Neural cell (in vitro differentiated cells): ENCODE measurements at regions not wholly inside any gene's neighbourhood (a gene's known extent, or its start where the extent isn't known, plus 50 kb on each side); places are given as distances from the start of the nearest gene placed in this dataset.

Experiments
- H2AFZ ChIP-seq: fragments of 200-600, 300-800 bp; sonication (generic), shearing (Covaris generic); 2 replicates; pipeline ENCODE4 v1.6.0; 2014; ENCODE audit warnings: low read depth, mild to moderate bottlenecking, antibody characterized with exemption, low read length, moderate library complexity
- H3F3A ChIP-seq: fragments of 200-600 bp; shearing (Covaris generic); 2 replicates; pipeline ENCODE4 v1.6.1; 2016; ENCODE audit warnings: mild to moderate bottlenecking, moderate library complexity, mixed read lengths, antibody characterized with exemption, low read length; ENCODE audit not compliant: insufficient read depth, poor library complexity, severe bottlenecking
- H3K27ac ChIP-seq: fragments of 200-600, 300-800 bp; sonication (generic), shearing (Covaris generic); 2 replicates; pipeline ENCODE4 v1.5.1; 2014; ENCODE audit warnings: mild to moderate bottlenecking, low read length, moderate library complexity
- H3K27me3 ChIP-seq: fragments of 300-800, 200-600 bp; sonication (generic), shearing (Covaris generic); 2 replicates; pipeline ENCODE4 v1.6.0; 2014; ENCODE audit warnings: mild to moderate bottlenecking, low read depth, low read length, moderate library complexity; ENCODE audit not compliant: insufficient read depth
- H3K36me3 ChIP-seq: fragments of 300-800, 200-600 bp; sonication (generic), shearing (Covaris generic); 2 replicates; pipeline ENCODE4 v1.5.1; 2014; ENCODE audit warnings: mild to moderate bottlenecking, antibody characterized with exemption, low read length, moderate library complexity; ENCODE audit not compliant: insufficient read depth
- H3K4me2 ChIP-seq: fragments of 300-800, 200-600 bp; sonication (generic), shearing (Covaris generic); 2 replicates; pipeline ENCODE4 v1.6.0; 2014; ENCODE audit warnings: mild to moderate bottlenecking, low read length
- H3K4me3 ChIP-seq: fragments of 300-800, 200-600 bp; sonication (generic), shearing (Covaris generic); 2 replicates; pipeline ENCODE4 v1.5.1; 2014; ENCODE audit warnings: mild to moderate bottlenecking, low read length, moderate library complexity
- H3K79me2 ChIP-seq: fragments of 200-600 bp; shearing (Covaris generic); replicated peaks from 2 replicates; pipeline ENCODE4 v1.6.0; 2014; ENCODE audit warnings: mild to moderate bottlenecking, low read length, moderate library complexity; ENCODE audit not compliant: insufficient read depth
- H3K9ac ChIP-seq: fragments of 300-800, 200-600 bp; sonication (generic), shearing (Covaris generic); 2 replicates; pipeline ENCODE4 v1.6.1; 2016; ENCODE audit warnings: mild to moderate bottlenecking, low read length, mixed read lengths
- H3K9me2 ChIP-seq: fragments of 200-600 bp; shearing (Covaris generic); 2 replicates; pipeline ENCODE4 v1.6.1; 2016; ENCODE audit warnings: mild to moderate bottlenecking, low read length, mixed read lengths; ENCODE audit not compliant: insufficient read depth
- H3K9me3 ChIP-seq: fragments of 200-600, 300-800 bp; sonication (generic), shearing (Covaris generic); 2 replicates; pipeline ENCODE4 v1.6.1; 2016; ENCODE audit warnings: mild to moderate bottlenecking, mixed run types, low read length, moderate library complexity, mixed read lengths
- H4K20me1 ChIP-seq: fragments of 200-600 bp; shearing (Covaris generic); 2 replicates; pipeline ENCODE4 v1.6.1; 2016; ENCODE audit warnings: mild to moderate bottlenecking, mixed run types; ENCODE audit not compliant: insufficient read depth
- EP300 ChIP-seq: fragments of 450-650 bp; conservative IDR thresholded peaks from 2 replicates; pipeline ENCODE4 v1.6.1; 2014; ENCODE audit warnings: antibody characterized with exemption, mild to moderate bottlenecking, moderate library complexity; ENCODE audit not compliant: poor library complexity, severe bottlenecking
- EZH2 ChIP-seq: fragments of 200-600, 300-800 bp; shearing (Covaris generic), sonication (generic); IDR thresholded peaks from 2 replicates; pipeline ENCODE4 v1.6.1; 2014; ENCODE audit warnings: antibody characterized with exemption, low read length, borderline replicate concordance, mild to moderate bottlenecking; ENCODE audit not compliant: insufficient read depth, poor library complexity, severe bottlenecking
- MXI1 ChIP-seq: fragments of 450-650 bp; conservative IDR thresholded peaks from 2 replicates; pipeline ENCODE4 v1.6.1; 2014; ENCODE audit warnings: antibody characterized with exemption, mild to moderate bottlenecking; ENCODE audit not compliant: poor library complexity, severe bottlenecking
- POLR2AphosphoS5 ChIP-seq: IDR thresholded peaks from 2 replicates; pipeline ENCODE4 v1.6.1; 2012
- RAD21 ChIP-seq: fragments of 450-650 bp; conservative IDR thresholded peaks from 2 replicates; pipeline ENCODE4 v1.6.1; 2014; ENCODE audit warnings: antibody characterized with exemption, mild to moderate bottlenecking, moderate library complexity
- SMC3 ChIP-seq: fragments of 450-650 bp; conservative IDR thresholded peaks from 2 replicates; pipeline ENCODE4 v1.6.1; 2014; ENCODE audit warnings: antibody characterized with exemption, mild to moderate bottlenecking, moderate library complexity; ENCODE audit not compliant: poor library complexity
- TAF1 ChIP-seq: IDR thresholded peaks from 2 replicates; pipeline ENCODE4 v1.6.1; 2012; ENCODE audit warnings: low read depth
- TF ChIP-seq, protein P1 (sequence below): IDR thresholded peaks from 2 replicates; pipeline ENCODE4 v1.6.1; 2012; ENCODE audit warnings: borderline replicate concordance
- TF ChIP-seq, protein P2 (sequence below): fragments of 450-650 bp; IDR thresholded peaks from 2 replicates; pipeline ENCODE4 v1.5.1; 2014; ENCODE audit warnings: antibody characterized with exemption, mild to moderate bottlenecking, moderate library complexity; ENCODE audit not compliant: poor library complexity, severe bottlenecking

DNA sequence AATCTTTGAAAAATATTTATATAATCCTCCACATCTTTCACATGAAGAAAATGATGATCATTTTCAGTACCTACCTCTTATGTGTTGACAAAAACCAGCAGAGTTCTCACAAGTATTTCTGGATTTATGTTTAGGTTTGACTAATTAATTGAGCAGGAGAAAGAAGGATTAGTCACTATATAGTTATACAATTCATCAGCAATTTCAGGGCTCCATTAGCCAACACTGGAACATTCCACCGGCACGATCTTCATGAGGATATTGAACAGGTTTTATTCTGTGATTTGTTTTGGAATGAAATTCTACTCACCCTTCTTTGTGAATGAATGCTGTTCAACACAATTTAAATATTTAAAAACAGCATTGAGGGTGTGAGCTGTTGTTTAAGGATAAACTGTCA is 163.2 kb downstream of the SEM1 start:
- no peaks in the 10 kb centered on the region for H4K20me1 ChIP-seq
- H2AFZ ChIP-seq = no peak overlapping the region
- H3K9me2 ChIP-seq = no peaks in the 10 kb centered on the region
- no peak overlapping the region for H3K27ac ChIP-seq
- H3K9me3 ChIP-seq = no peaks in the 10 kb centered on the region
- H3K4me2 ChIP-seq = no peak overlapping the region
- no peak overlapping the region for H3K9ac ChIP-seq
- H3K27me3 ChIP-seq = no peaks in the 10 kb centered on the region
- no peaks in the 10 kb centered on the region for H3F3A ChIP-seq
- H3K4me3 ChIP-seq = no peak overlapping the region
- no peak for TF ChIP-seq SMC3
- no peak for TF ChIP-seq MXI1
- TF ChIP-seq, protein P1, sequence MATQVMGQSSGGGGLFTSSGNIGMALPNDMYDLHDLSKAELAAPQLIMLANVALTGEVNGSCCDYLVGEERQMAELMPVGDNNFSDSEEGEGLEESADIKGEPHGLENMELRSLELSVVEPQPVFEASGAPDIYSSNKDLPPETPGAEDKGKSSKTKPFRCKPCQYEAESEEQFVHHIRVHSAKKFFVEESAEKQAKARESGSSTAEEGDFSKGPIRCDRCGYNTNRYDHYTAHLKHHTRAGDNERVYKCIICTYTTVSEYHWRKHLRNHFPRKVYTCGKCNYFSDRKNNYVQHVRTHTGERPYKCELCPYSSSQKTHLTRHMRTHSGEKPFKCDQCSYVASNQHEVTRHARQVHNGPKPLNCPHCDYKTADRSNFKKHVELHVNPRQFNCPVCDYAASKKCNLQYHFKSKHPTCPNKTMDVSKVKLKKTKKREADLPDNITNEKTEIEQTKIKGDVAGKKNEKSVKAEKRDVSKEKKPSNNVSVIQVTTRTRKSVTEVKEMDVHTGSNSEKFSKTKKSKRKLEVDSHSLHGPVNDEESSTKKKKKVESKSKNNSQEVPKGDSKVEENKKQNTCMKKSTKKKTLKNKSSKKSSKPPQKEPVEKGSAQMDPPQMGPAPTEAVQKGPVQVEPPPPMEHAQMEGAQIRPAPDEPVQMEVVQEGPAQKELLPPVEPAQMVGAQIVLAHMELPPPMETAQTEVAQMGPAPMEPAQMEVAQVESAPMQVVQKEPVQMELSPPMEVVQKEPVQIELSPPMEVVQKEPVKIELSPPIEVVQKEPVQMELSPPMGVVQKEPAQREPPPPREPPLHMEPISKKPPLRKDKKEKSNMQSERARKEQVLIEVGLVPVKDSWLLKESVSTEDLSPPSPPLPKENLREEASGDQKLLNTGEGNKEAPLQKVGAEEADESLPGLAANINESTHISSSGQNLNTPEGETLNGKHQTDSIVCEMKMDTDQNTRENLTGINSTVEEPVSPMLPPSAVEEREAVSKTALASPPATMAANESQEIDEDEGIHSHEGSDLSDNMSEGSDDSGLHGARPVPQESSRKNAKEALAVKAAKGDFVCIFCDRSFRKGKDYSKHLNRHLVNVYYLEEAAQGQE = no peak
- TF ChIP-seq, protein P2, sequence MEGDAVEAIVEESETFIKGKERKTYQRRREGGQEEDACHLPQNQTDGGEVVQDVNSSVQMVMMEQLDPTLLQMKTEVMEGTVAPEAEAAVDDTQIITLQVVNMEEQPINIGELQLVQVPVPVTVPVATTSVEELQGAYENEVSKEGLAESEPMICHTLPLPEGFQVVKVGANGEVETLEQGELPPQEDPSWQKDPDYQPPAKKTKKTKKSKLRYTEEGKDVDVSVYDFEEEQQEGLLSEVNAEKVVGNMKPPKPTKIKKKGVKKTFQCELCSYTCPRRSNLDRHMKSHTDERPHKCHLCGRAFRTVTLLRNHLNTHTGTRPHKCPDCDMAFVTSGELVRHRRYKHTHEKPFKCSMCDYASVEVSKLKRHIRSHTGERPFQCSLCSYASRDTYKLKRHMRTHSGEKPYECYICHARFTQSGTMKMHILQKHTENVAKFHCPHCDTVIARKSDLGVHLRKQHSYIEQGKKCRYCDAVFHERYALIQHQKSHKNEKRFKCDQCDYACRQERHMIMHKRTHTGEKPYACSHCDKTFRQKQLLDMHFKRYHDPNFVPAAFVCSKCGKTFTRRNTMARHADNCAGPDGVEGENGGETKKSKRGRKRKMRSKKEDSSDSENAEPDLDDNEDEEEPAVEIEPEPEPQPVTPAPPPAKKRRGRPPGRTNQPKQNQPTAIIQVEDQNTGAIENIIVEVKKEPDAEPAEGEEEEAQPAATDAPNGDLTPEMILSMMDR = no peak
- TF ChIP-seq EZH2 = no peak
- TF ChIP-seq TAF1 = no peak
- TF ChIP-seq POLR2AphosphoS5 = no peak
- TF ChIP-seq RAD21 = no peak
- no peak for TF ChIP-seq EP300
- no peaks in the 10 kb centered on the region for H3K79me2 ChIP-seq
- no peaks in the 10 kb centered on the region for H3K36me3 ChIP-seq

DNA sequence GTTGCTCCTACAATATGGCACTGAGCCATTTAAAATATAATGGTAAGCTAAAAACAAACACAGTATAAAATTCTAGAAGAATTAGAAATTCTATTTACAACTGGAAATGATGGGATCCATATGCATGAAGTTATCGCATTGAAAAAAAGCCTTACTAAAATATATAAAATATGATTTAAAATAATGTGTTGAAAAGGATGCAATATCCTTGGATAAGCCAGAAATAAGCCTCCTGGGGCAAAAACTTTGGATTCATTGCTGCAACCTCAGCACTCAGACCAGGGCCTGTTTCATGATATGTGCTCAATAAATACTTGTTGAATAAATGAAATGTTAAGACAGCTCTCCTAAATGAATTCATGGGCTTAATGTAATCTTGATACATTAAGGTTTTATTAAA is 170.2 kb downstream of the SEM1 start:
- H3K27ac ChIP-seq = no peak overlapping the region
- H3K9me3 ChIP-seq = no peaks in the 10 kb centered on the region
- H3K4me2 ChIP-seq = no peak overlapping the region
- H3K79me2 ChIP-seq = no peaks in the 10 kb centered on the region
- TF ChIP-seq EZH2 (no peak), TAF1 (no peak), SMC3 (no peak), POLR2AphosphoS5 (no peak), RAD21 (no peak), EP300 (no peak), MXI1 (no peak)
- TF ChIP-seq, protein P1 = no peak
- TF ChIP-seq, protein P2 = no peak
- no peaks in the 10 kb centered on the region for H3K27me3 ChIP-seq
- no peak overlapping the region for H3K9ac ChIP-seq
- no peaks in the 10 kb centered on the region for H3K9me2 ChIP-seq
- no peaks in the 10 kb centered on the region for H3F3A ChIP-seq
- H3K36me3 ChIP-seq = no peaks in the 10 kb centered on the region
- H3K4me3 ChIP-seq = no peak overlapping the region
- no peaks in the 10 kb centered on the region for H4K20me1 ChIP-seq
- H2AFZ ChIP-seq = no peak overlapping the region
